ENCODE measurements at regions not wholly inside any gene's neighbourhood (a gene's known extent, or its start where the extent isn't known, plus 50 kb on each side); places are given as distances from the start of the nearest gene placed in this dataset.

DNA sequence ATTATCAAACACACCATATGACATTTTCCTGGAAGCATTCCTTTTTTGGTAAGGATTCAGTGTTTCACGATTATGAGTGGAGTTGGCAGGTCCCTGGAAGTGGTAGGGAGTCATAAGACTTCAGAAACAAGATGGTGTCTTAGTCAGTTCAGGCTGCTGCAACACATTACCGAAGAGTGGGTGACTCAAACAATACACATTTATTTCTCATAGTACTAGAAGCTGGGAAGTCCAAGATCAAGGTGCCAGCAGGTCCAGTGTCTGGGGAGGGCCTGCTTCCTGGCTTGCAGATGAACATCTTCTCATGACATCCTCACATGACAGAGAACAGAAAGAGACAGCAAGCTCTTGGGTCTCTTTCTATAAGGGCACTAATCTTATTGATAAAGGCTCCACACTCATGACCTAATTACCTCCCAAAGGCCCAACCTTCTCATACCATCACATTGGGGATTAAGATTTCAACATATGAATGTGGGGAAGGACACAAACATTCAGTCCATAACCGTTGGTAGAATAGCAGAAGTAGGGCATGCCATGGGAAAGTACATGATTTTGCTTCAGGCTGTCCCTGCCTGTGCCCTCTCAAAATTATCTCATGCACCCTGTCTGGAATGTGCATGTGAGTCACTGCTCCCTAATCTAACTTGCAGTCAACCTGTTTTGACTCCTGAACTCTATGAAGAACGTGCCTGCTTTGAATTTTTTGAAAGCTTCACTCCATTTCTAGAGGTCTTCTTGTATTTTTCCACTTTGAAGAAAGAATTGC lies 72.5 kb downstream of the GTPBP8 start:
- H3K9ac ChIP-seq (ENCODE audit: insufficient read length, low read depth), result no peak overlapping the region
- H3K4me1 ChIP-seq (ENCODE audit: insufficient read depth, insufficient read length), result no peaks in the 10 kb centered on the region
- no peaks in the 10 kb centered on the region for H3K27me3 ChIP-seq (ENCODE audit: insufficient read depth, insufficient read length)
- H3K36me3 ChIP-seq (ENCODE audit: insufficient read depth, insufficient read length, low read length), result no peaks in the 10 kb centered on the region
- H3K9me3 ChIP-seq (ENCODE audit: insufficient read depth, low read length), result no peaks in the 10 kb centered on the region
- no peak for DNase-seq (ENCODE audit: low read depth, low spot score)
- no peak overlapping the region for H3K4me3 ChIP-seq (ENCODE audit: insufficient read length, low read depth)
- TF ChIP-seq YY1 (IDR thresholded peaks at IDR 0.05; ENCODE audit: insufficient read depth, insufficient read length) (no peak), SUZ12 (IDR thresholded peaks at IDR 0.05; ENCODE audit: extremely low read depth, insufficient read depth, insufficient read length) (no peak), ZNF274 (IDR thresholded peaks at IDR 0.05; ENCODE audit: low read depth, low read length) (no peak)

DNA sequence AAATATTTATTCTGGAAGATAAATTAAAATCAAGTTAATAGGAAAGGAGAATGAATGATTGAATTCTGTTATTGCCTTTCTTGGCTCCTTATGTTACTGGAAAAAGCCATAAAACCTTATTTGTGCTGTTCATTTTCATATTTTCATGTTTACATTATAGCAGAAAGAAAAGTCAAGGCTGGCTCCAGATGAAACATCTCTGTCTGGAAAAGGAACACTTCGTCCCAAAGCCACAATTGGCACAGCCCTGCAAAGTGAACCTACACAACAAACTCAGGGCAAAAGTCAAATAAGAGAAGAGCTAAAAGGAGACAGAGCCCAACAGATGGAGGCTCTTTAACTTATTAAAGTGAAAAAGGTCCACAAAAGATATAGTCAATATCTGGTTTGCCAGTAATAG lies 73.4 kb downstream of the GTPBP8 start:
- Histone ChIP-seq H3K27me3 (ENCODE audit: insufficient read depth, insufficient read length) (no peaks in the 10 kb centered on the region), H3K9me3 (ENCODE audit: insufficient read depth, low read length) (no peaks in the 10 kb centered on the region), H3K9ac (ENCODE audit: insufficient read length, low read depth) (no peak overlapping the region), H3K4me3 (ENCODE audit: insufficient read length, low read depth) (no peak overlapping the region), H3K4me1 (ENCODE audit: insufficient read depth, insufficient read length) (no peaks in the 10 kb centered on the region), H3K36me3 (ENCODE audit: insufficient read depth, insufficient read length, low read length) (no peaks in the 10 kb centered on the region)
- DNase-seq (ENCODE audit: low read depth, low spot score), result no peak
- TF ChIP-seq SUZ12 (IDR thresholded peaks at IDR 0.05; ENCODE audit: extremely low read depth, insufficient read depth, insufficient read length) (no peak), YY1 (IDR thresholded peaks at IDR 0.05; ENCODE audit: insufficient read depth, insufficient read length) (no peak), ZNF274 (IDR thresholded peaks at IDR 0.05; ENCODE audit: low read depth, low read length) (no peak)

DNA sequence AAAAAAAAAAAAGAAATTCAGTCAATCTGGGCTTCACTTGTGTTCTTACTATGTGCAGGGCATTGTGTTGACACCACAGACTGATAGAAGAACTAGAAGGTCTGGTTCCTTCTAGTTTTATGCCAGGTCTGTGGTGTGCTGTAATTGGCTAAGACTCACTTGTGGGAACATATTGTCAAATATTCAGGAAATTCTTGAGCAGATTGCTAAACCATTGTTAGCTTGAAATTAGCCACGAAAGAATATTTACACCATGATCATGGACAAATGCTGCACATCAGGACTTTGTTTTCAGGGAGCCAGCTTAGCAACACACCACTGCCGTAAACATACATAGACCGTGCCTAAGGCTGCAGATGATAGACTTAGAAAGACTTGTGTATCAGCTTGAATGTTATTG lies 74.6 kb downstream of the GTPBP8 start:
- no peak for TF ChIP-seq ZNF274 (IDR thresholded peaks at IDR 0.05; ENCODE audit: low read depth, low read length)
- TF ChIP-seq YY1 (IDR thresholded peaks at IDR 0.05; ENCODE audit: insufficient read depth, insufficient read length), result no peak
- no peak for TF ChIP-seq SUZ12 (IDR thresholded peaks at IDR 0.05; ENCODE audit: extremely low read depth, insufficient read depth, insufficient read length)
- no peak overlapping the region for H3K4me3 ChIP-seq (ENCODE audit: insufficient read length, low read depth)
- H3K9ac ChIP-seq (ENCODE audit: insufficient read length, low read depth), result no peak overlapping the region
- H3K36me3 ChIP-seq (ENCODE audit: insufficient read depth, insufficient read length, low read length), result no peaks in the 10 kb centered on the region
- DNase-seq (ENCODE audit: low read depth, low spot score), result no peak
- no peaks in the 10 kb centered on the region for H3K4me1 ChIP-seq (ENCODE audit: insufficient read depth, insufficient read length)
- H3K9me3 ChIP-seq (ENCODE audit: insufficient read depth, low read length), result no peaks in the 10 kb centered on the region
- H3K27me3 ChIP-seq (ENCODE audit: insufficient read depth, insufficient read length), result no peaks in the 10 kb centered on the region

DNA sequence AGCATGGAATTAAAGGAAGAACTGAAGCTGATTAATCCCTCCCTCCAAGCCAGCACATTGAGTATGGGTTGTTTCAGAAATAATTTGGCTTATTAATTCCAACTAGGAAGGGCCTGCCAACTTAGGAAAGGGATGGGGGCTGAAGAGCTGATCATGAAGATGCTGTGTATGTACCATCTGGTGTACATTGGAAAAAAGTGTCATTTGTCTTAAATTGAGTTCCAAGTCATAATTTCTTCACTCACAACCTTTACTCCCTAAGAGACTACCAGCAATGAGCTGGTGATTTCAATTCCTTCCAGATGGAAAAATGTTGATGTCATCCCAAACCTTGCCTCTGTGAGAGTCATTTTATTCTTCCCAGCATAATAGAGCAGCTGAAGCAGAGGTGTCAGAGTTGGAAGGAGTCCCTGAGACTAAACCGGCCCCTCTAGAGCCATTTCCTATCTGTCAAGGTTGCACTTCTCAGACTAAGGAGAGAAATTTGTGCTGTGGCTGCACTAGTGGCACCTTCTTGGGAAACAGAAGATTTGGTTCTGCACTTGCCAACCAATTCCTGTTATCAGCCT lies 79.4 kb downstream of the GTPBP8 start:
- TF ChIP-seq SUZ12 (IDR thresholded peaks at IDR 0.05; ENCODE audit: extremely low read depth, insufficient read depth, insufficient read length) (no peak), YY1 (IDR thresholded peaks at IDR 0.05; ENCODE audit: insufficient read depth, insufficient read length) (no peak), ZNF274 (IDR thresholded peaks at IDR 0.05; ENCODE audit: low read depth, low read length) (no peak)
- Histone ChIP-seq H3K27me3 (ENCODE audit: insufficient read depth, insufficient read length) (no peaks in the 10 kb centered on the region), H3K4me1 (ENCODE audit: insufficient read depth, insufficient read length) (no peaks in the 10 kb centered on the region), H3K9me3 (ENCODE audit: insufficient read depth, low read length) (no peaks in the 10 kb centered on the region), H3K4me3 (ENCODE audit: insufficient read length, low read depth) (no peak overlapping the region), H3K36me3 (ENCODE audit: insufficient read depth, insufficient read length, low read length) (no peaks in the 10 kb centered on the region), H3K9ac (ENCODE audit: insufficient read length, low read depth) (no peak overlapping the region)
- no peak for DNase-seq (ENCODE audit: low read depth, low spot score)

DNA sequence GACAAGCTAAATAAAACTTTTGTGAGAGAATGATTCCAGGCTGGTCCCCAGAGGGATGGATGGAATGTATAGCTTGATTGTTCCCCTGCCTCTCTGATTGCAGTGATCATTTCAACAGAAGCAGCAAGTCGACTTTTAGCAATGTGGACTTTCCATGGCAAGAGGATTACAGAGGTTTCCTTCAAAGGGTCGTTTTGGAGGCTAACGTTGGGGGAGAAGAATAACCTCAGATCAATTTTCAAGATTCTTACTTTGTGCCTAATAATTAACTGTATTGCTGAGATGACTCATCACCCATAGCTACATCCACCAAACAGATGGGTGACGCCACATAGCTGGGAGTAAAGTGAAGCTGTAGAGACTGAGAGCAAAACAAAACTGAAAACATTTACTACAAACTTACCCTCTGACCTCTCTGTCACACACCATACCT lies 79.9 kb downstream of the GTPBP8 start:
- Histone ChIP-seq H3K9me3 (ENCODE audit: insufficient read depth, low read length) (no peaks in the 10 kb centered on the region), H3K36me3 (ENCODE audit: insufficient read depth, insufficient read length, low read length) (no peaks in the 10 kb centered on the region), H3K4me1 (ENCODE audit: insufficient read depth, insufficient read length) (no peaks in the 10 kb centered on the region), H3K4me3 (ENCODE audit: insufficient read length, low read depth) (no peak overlapping the region), H3K9ac (ENCODE audit: insufficient read length, low read depth) (no peak overlapping the region), H3K27me3 (ENCODE audit: insufficient read depth, insufficient read length) (no peaks in the 10 kb centered on the region)
- no peak for DNase-seq (ENCODE audit: low read depth, low spot score)
- TF ChIP-seq YY1 (IDR thresholded peaks at IDR 0.05; ENCODE audit: insufficient read depth, insufficient read length) (no peak), ZNF274 (IDR thresholded peaks at IDR 0.05; ENCODE audit: low read depth, low read length) (no peak), SUZ12 (IDR thresholded peaks at IDR 0.05; ENCODE audit: extremely low read depth, insufficient read depth, insufficient read length) (no peak)

DNA sequence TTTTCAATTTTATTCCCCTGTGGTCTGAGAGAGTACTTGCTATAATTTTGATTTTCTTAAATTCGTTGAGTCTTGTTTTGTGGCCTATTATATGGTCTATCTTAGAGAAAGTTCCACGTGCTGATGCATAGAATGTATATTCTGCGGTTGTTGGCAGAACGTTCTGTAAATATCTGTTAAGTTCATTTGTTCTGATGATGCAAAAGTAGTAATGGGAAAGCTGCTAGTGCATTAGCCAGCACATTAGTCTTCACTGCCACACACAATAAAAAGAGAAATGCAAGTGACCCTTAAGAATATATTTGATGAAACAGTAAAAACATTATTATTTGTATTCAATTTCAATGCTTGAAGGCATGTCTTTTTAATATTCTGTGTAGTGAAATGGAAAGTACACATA lies 84.8 kb downstream of the GTPBP8 start:
- H3K27me3 ChIP-seq (ENCODE audit: insufficient read depth, insufficient read length), result no peaks in the 10 kb centered on the region
- no peaks in the 10 kb centered on the region for H3K9me3 ChIP-seq (ENCODE audit: insufficient read depth, low read length)
- no peak for DNase-seq (ENCODE audit: low read depth, low spot score)
- H3K4me1 ChIP-seq (ENCODE audit: insufficient read depth, insufficient read length), result peaks cover 2% of the 10 kb centered on the region
- H3K4me3 ChIP-seq (ENCODE audit: insufficient read length, low read depth), result no peak overlapping the region
- no peaks in the 10 kb centered on the region for H3K36me3 ChIP-seq (ENCODE audit: insufficient read depth, insufficient read length, low read length)
- TF ChIP-seq SUZ12 (IDR thresholded peaks at IDR 0.05; ENCODE audit: extremely low read depth, insufficient read depth, insufficient read length) (no peak), ZNF274 (IDR thresholded peaks at IDR 0.05; ENCODE audit: low read depth, low read length) (no peak), YY1 (IDR thresholded peaks at IDR 0.05; ENCODE audit: insufficient read depth, insufficient read length) (no peak)
- no peak overlapping the region for H3K9ac ChIP-seq (ENCODE audit: insufficient read length, low read depth)

DNA sequence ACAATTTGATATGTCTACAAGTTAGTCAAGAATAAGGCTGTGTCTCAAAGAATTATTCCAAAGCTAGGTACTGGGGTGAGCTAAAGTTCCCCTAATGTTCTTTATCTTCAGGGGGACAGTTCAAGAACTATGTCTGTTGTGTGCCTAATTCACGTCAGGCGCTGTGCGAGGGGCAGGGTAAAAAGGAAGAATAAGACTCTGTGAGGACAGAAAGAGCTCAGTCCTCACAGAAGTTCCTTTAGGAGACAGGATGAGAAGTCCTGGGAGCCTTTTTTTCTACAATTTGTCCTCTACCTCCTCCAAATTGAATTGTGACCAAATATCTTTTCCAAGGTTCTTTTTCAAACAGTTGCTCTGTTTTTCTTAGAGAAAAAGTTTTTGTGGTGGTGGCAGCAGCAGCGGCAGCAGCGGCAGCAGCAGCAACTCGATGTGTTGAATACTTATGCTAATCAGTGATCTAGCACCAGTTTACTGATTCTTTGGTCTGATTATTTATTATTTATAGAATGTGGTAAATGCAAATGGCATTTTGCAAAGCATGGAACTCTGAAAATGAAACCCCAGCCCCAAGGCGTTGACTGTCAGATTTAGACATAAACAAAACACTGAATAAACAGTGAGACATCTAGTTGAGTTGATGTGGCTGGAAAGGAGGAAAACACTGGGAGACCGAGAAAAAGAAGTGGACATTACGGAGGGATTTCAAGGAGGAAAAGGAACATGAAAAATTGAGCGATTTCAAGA lies 88.6 kb downstream of the GTPBP8 start:
- no peak overlapping the region for H3K9ac ChIP-seq (ENCODE audit: insufficient read length, low read depth)
- TF ChIP-seq YY1 (IDR thresholded peaks at IDR 0.05; ENCODE audit: insufficient read depth, insufficient read length) (no peak), SUZ12 (IDR thresholded peaks at IDR 0.05; ENCODE audit: extremely low read depth, insufficient read depth, insufficient read length) (no peak), ZNF274 (IDR thresholded peaks at IDR 0.05; ENCODE audit: low read depth, low read length) (no peak)
- no peaks in the 10 kb centered on the region for H3K9me3 ChIP-seq (ENCODE audit: insufficient read depth, low read length)
- H3K4me1 ChIP-seq (ENCODE audit: insufficient read depth, insufficient read length), result peaks cover 2% of the 10 kb centered on the region
- no peak overlapping the region for H3K4me3 ChIP-seq (ENCODE audit: insufficient read length, low read depth)
- no peaks in the 10 kb centered on the region for H3K27me3 ChIP-seq (ENCODE audit: insufficient read depth, insufficient read length)
- DNase-seq (ENCODE audit: low read depth, low spot score), result no peak
- H3K36me3 ChIP-seq (ENCODE audit: insufficient read depth, insufficient read length, low read length), result no peaks in the 10 kb centered on the region

Data from NT2/D1 (cell line).